ENCODE measurements at regions not wholly inside any gene's neighbourhood (a gene's known extent, or its start where the extent isn't known, plus 50 kb on each side); places are given as distances from the start of the nearest gene placed in this dataset.

DNA sequence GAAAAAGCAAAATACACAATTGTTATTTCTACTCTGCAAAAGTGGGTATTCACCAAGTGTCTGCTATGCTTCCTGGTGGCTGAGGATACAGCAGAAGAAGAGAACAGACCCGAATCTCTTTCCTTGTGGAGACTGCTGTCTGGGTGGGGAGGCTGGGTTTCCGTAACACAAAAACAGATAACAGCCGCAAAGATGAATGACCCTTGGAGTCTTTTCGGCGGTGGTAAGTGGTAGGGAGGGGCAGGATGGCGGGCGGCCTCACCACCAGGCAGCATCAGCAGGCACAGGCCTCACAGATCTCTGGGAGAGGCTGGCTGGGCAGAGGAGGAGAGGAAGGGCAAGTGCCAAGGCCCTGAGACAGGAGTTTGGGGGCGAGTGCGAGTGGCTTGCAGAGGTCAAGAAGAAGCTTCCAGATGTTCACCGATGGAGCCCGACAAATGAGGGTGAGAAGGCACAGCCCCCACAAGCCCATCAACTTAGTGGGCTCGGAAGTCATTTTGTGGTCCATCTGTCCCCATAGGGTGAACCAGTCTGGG is 164.2 kb downstream of the RHOU start:
- no peaks in the 10 kb centered on the region for H3K9me3 ChIP-seq
- H3K27me3 ChIP-seq: no peaks in the 10 kb centered on the region
- TF ChIP-seq POLR2A (IDR thresholded peaks at IDR 0.05) (no peak), POLR2AphosphoS5 (IDR thresholded peaks at IDR 0.05) (no peak), EP300 (IDR thresholded peaks at IDR 0.05) (no peak)
- TF ChIP-seq, protein P1, sequence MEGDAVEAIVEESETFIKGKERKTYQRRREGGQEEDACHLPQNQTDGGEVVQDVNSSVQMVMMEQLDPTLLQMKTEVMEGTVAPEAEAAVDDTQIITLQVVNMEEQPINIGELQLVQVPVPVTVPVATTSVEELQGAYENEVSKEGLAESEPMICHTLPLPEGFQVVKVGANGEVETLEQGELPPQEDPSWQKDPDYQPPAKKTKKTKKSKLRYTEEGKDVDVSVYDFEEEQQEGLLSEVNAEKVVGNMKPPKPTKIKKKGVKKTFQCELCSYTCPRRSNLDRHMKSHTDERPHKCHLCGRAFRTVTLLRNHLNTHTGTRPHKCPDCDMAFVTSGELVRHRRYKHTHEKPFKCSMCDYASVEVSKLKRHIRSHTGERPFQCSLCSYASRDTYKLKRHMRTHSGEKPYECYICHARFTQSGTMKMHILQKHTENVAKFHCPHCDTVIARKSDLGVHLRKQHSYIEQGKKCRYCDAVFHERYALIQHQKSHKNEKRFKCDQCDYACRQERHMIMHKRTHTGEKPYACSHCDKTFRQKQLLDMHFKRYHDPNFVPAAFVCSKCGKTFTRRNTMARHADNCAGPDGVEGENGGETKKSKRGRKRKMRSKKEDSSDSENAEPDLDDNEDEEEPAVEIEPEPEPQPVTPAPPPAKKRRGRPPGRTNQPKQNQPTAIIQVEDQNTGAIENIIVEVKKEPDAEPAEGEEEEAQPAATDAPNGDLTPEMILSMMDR (IDR thresholded peaks at IDR 0.05): no peak
- H3K27ac ChIP-seq: peak overlapping the region in 3 of 4 donors; percentile 68 to 81 (median 73)
- no peak overlapping the region for H3K4me3 ChIP-seq
- 50 to 80% methylated on average over 12 of the region's 12 CpGs for WGBS, 2 donors
- intact Hi-C loops (cut with DNase I): no loop called here
- peaks cover 0 to 46% (median 43%) of the 10 kb centered on the region in 4 donors for H3K4me1 ChIP-seq
- no peaks in the 10 kb centered on the region for H3K36me3 ChIP-seq
- no peak for DNase-seq

DNA sequence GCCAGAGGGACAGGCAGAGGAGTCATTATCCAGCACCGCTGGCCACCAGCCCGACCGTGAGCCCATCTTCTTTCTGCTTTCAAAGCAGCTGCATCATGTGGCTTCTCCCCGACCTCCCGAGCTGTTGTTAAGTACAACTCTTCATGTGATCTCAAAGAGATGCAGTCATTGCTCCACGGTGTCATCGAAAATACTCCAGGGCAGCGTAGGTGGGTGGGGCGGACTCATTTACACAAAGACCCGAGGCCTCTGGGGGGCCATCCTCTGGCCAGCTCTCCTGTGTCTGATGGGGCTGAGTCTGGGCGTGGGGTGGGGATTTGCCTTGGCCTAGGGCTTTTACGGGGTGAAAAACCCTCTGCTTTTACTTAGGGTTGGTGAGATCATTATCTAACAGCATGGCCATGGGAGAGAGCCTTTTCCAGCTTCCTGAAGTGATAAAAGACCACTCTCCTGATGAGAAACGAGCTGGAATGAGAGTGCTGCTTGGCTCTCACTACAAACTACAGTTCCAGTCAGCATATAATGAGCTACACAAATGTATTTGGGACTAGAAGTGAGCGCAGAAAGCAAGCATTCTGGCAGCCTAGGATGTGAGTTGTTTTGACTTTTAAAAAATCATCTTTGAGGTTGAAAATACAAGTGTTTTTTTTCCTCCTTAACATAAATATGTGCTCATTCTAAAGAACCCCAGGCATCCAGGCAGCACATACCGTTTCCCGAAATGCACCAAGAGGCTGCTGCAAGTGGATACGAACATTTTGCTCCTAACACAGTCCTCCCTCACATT is 165.0 kb downstream of the RHOU start:
- WGBS, 2 donors: 77 to 78% methylated on average over 17 of the region's 17 CpGs

DNA sequence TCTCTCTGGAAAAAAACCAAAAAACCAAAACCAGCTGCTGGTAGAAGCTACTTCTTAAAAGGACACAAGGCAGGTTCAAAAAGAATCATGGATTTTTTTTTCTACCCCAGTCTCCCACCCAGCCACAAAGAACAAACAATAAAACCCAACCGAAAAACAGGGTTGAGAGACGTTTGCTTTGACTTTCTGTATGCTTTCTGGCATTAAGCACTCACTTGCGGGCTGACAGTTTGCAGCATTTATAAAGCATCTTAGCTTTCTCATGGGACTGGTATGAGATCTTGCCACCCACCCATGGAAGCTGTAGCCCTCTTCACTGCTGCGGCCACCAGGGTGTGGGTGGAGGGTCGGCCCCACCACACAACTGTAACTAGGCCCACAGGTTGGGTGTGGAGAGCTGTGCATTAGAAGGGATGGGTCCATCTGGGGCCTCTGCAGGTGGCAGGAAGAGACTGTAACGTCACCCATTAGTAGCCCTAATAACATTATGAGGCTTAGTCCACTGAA is 165.7 kb downstream of the RHOU start:
- peak overlapping the region; percentile 52 to 81 (median 70) for H3K27ac ChIP-seq
- TF ChIP-seq, protein P1 (IDR thresholded peaks at IDR 0.05): no peak
- TF ChIP-seq EP300 (IDR thresholded peaks at IDR 0.05): no peak
- no peak for TF ChIP-seq POLR2AphosphoS5 (IDR thresholded peaks at IDR 0.05)
- no peak for TF ChIP-seq POLR2A (IDR thresholded peaks at IDR 0.05)

More for the DNA sequence above, 165.0 kb downstream of the RHOU start:
- DNase-seq: peak; percentile 90
- Histone ChIP-seq H3K36me3 (no peaks in the 10 kb centered on the region), H3K4me3 (no peak overlapping the region), H3K4me1 (peaks cover 0 to 46% (median 43%) of the 10 kb centered on the region in 4 donors), H3K9me3 (no peaks in the 10 kb centered on the region), H3K27me3 (no peaks in the 10 kb centered on the region), H3K27ac (peak overlapping the region; percentile 52 to 81 (median 70))
- TF ChIP-seq POLR2A (IDR thresholded peaks at IDR 0.05) (no peak), POLR2AphosphoS5 (IDR thresholded peaks at IDR 0.05) (peak in 2 of 4 donors; percentile 16 to 57), EP300 (IDR thresholded peaks at IDR 0.05) (no peak)
- intact Hi-C loops (cut with DNase I): loop anchor here (5.0 to 10.0 kb wide), 4 partner anchors 87 to 325 kb away; no protein-coding TSS in a partner anchor

DNA sequence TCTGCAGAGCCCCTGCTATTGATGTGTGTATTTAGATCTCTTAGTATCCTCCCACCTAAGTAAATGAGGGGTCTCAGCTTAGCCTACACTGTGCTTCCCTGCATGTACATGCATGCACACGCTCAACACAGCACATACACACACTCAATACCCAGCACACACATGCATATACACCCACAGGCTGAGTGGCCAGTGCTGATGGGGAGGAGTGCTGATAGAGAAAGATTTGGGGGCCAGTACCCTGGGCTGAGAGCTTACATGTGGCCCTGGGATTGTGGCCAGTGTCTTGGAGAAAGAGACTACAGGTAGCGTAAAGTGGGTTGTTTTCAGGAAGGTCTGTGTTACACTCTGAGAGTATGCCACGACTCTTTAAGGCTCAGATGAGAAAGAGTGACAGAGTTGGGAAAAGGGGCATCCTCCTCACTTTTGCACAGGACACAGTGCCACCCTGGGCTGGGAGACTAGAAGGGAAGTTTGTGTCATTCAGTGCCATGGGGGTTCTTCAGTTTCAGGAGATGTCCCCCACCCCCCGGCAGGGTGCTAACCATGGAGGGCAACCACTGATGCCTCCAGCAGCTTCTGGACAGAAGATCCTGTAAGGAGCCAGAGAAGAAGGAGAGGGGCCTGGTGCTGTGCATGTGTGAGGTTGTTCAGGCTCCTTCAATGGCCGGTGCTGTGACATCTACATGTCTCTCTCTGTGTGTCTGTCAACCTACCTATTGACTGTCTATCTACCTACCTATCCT is 166.8 kb downstream of the RHOU start:
- Histone ChIP-seq H3K27me3 (no peaks in the 10 kb centered on the region), H3K9me3 (no peaks in the 10 kb centered on the region), H3K27ac (peak overlapping the region in 2 of 4 donors; percentile 73 to 81), H3K36me3 (no peaks in the 10 kb centered on the region), H3K4me3 (no peak overlapping the region), H3K4me1 (peaks cover 0 to 46% (median 43%) of the 10 kb centered on the region in 4 donors)
- intact Hi-C loops (cut with DNase I): loop anchor here (2.0 to 10.0 kb wide), 5 partner anchors 85 to 323 kb away; partner anchors contain the start of gene RHOU
- TF ChIP-seq POLR2A (IDR thresholded peaks at IDR 0.05): no peak
- no peak for TF ChIP-seq EP300 (IDR thresholded peaks at IDR 0.05)
- TF ChIP-seq, protein P1 (IDR thresholded peaks at IDR 0.05): no peak
- TF ChIP-seq POLR2AphosphoS5 (IDR thresholded peaks at IDR 0.05): no peak
- no peak for DNase-seq
- WGBS, 2 donors: 65 to 83% methylated on average over 5 of the region's 5 CpGs

More for the DNA sequence above, 165.7 kb downstream of the RHOU start:
- Histone ChIP-seq H3K4me1 (peaks cover 0 to 46% (median 43%) of the 10 kb centered on the region in 4 donors), H3K27me3 (no peaks in the 10 kb centered on the region), H3K4me3 (no peak overlapping the region), H3K36me3 (no peaks in the 10 kb centered on the region), H3K9me3 (no peaks in the 10 kb centered on the region)
- intact Hi-C loops (cut with DNase I): loop anchor here (5.0 to 10.0 kb wide), 4 partner anchors 86 to 324 kb away; no protein-coding TSS in a partner anchor
- 78 to 86% methylated on average over 6 of the region's 6 CpGs for WGBS, 2 donors
- DNase-seq: no peak

All from sigmoid colon (tissue), 6 donors.